ENCODE measurements at regions not wholly inside any gene's neighbourhood (a gene's known extent, or its start where the extent isn't known, plus 50 kb on each side); places are given as distances from the start of the nearest gene placed in this dataset.

GRCh38 chr11:95585752-95586077, 203.9 kb downstream of the FAM76B start:
- no peak for DNase-seq (ENCODE audit: low read depth in 1 of 2, low spot score in 1 of 2)

DNA sequence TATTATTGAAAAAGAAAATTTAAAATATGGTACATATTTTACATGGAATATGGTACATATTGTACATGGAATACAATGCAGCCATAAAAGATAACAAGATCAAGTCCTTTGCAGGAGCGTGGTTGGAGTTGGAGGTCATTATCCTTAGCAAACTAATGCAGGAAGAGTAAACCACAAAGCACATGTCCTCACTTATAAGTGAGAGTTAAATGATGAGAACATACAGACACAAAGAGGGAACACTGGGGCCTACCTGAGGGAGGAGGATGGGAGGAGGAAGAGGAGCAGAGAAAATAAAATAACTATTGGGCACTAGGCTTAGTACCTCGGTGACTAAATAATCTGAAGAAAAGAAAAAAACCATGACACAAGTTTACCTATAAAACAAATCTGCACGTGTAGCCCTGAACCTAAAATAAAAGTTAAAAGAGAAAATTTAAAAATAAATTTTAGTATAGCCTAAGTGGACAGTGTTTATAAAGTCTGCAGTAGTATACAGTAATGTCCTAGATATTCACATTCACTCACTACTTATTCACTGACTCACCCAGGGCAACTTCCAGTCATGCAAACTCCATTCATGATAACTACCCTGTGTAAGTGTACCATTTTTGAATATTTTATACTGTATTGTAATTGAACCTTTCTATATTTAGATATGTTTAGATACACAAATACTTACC, 204.4 kb downstream of the FAM76B start:
- DNase-seq (ENCODE audit: low read depth in 1 of 2, low spot score in 1 of 2) = no peak

DNA sequence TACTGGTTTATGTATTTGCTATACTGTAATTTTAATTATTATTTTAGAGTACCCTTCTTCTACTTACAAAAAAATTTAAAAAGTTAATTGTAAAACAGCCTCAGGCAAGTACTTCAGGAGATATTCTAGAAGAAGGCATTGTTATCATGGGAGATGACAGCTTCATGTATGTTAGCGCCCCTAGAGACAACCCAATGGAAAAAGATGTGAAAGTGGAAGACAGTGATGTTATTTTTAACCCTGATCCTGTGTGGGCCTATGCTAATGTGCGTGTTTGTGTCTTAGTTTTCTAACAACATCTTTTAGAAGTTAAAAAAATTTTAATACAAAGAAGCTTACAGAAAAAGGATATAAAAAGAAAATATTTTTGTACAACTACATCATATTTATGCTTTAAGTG, 205.0 kb downstream of the FAM76B start:
- no peak for DNase-seq (ENCODE audit: low read depth in 1 of 2, low spot score in 1 of 2)

DNA sequence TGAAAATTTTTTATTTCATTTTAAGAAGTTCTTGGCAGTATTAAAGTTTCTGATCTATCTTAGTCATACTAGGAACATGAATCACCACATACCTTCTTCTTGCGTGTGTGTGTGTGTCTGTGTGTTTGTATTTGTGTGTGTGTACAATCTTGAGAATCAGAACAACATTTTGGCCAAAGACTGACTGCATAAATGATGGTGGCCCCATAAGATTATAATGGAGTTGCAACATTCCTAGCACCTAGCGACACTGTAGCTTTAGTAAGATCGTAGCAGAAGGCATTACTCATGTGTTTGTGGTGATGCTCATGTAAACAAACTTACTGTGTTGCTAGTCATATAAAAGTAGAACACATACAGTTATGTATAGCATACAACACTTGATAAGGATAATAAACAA, 205.4 kb downstream of the FAM76B start:
- no peak for DNase-seq (ENCODE audit: low read depth in 1 of 2, low spot score in 1 of 2)

- no peak for DNase-seq (ENCODE audit: low read depth in 1 of 2, low spot score in 1 of 2)
Observed at GRCh38 chr11:95577716-95578460, 211.7 kb downstream of the FAM76B start.

DNA sequence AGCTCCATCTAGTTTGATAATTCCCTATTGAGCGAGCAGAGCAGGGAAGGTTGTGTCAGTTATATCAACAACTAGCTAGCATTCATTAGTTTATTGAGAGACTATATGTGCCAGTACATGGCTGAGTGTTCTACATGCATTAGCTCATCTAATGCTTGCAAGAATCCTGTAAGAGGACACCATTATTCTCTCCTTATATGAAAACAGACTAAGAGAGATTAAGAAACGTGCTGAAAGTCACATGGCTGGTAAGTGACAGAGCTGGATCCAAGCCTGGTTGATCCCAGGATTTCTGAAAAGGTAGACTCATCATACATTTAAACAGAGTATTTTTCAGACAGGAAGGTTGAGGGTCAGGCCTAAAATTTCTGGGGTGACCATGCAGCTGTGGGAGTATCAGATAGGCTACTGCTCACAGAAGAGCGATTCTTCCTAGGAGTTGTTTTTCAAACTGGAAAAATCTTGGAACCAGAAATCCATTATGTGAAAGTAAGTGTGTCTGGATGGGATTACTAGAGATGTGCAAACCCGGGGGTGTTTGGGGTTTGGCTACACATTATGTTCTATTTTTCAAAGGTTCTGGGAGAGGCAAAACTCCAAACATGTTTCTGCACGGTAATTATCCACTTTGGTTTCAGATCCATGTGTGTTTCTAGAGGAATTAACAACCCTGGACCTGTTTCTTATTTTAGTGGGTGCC, 213.3 kb downstream of the FAM76B start:
- no peak for DNase-seq (ENCODE audit: low read depth in 1 of 2, low spot score in 1 of 2)

DNA sequence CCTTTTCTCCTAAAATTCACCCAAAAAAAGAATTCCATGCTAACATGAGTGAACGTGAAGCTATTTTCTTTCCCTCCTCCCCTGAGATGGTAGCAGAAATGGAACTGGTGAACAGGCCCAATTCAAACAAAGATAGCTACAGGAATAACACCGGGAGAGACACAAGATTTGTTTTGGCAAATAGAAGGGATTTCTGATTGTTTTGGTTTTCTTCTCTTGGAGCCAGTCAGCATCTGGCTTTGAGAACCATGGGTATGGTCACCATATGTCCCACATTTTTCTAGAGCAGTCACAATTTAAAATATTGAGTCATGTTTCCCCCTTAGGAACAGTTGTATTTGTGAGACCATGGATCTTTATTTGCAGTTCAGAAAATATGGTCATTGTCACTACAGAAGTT, 214.1 kb downstream of the FAM76B start:
- DNase-seq (ENCODE audit: low read depth in 1 of 2, low spot score in 1 of 2) = no peak

GRCh38 chr11:95571718-95572260, 217.8 kb downstream of the FAM76B start:
- no peak for DNase-seq (ENCODE audit: low read depth in 1 of 2, low spot score in 1 of 2)

- DNase-seq (ENCODE audit: low read depth in 1 of 2, low spot score in 1 of 2) = no peak
Observed at GRCh38 chr11:95570845-95571244, 218.7 kb downstream of the FAM76B start.

- no peak for DNase-seq (ENCODE audit: low read depth in 1 of 2, low spot score in 1 of 2)
Observed at GRCh38 chr11:95569207-95569606, 220.4 kb downstream of the FAM76B start.

GRCh38 chr11:95568281-95568680, 221.3 kb downstream of the FAM76B start:
- no peak for DNase-seq (ENCODE audit: low read depth in 1 of 2, low spot score in 1 of 2)

GRCh38 chr11:95567685-95568084, 221.9 kb downstream of the FAM76B start:
- DNase-seq (ENCODE audit: low read depth in 1 of 2, low spot score in 1 of 2) = no peak

- no peak for DNase-seq (ENCODE audit: low read depth in 1 of 2, low spot score in 1 of 2)
Observed at GRCh38 chr11:95566211-95566610, 223.4 kb downstream of the FAM76B start.

DNA sequence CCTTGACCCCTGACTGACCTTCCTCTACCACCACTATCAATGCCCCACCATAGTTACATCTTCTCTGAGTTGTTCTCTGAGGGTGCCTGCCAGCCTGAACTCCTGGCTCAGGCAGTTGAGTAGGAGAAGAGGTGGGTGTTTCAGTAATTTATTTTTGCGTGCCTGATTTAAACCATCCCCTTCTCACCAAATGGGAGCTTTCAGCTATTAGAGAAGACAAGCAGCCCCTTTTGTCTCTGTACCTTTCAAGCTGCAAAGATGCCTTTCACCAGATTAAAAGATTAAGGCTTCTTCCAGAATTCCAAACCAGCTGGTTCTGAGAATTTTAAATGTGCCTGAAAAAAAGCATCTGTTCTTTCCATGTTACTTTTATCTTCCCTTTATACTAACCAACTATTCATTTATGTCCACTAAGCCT, 223.8 kb downstream of the FAM76B start:
- no peak for DNase-seq (ENCODE audit: low read depth in 1 of 2, low spot score in 1 of 2)

GRCh38 chr11:95563859-95564258, 225.7 kb downstream of the FAM76B start:
- DNase-seq (ENCODE audit: low read depth in 1 of 2, low spot score in 1 of 2) = no peak

- DNase-seq (ENCODE audit: low read depth in 1 of 2, low spot score in 1 of 2) = no peak
Observed at GRCh38 chr11:95563173-95563572, 226.4 kb downstream of the FAM76B start.

DNA sequence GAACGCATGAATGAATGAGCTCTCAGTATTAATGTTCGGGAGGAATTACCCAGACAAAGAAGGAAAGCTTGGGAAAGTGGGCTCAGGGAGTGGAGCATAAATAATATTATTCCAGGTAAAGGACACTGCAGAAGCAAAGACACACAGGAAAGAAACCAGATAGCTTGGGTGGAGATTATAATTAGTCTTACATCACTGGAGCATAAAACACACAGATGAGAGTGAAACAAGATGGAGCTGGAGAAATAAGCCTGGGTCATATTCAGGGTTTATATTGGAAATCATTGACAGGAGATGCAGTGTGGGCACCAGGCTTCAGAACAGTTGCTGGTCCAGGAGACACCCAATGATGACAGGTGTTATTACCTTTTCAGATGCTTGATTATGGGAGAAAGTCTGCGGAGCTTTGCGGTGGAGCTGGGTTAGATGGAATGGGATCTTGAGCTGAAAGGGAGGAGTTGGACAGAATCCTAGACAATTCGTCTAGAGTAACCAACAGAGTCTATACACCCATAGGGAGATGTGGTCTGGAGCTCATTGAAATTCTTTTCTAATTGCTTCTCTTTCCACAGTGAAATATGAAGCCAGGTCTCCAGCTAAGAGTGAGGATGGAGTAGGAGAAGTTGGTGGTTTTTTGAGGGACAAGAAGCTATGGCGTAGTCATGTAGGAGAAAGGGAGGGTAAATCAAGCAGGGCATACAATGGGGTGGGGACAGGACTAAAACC, 227.2 kb downstream of the FAM76B start:
- DNase-seq (ENCODE audit: low read depth in 1 of 2, low spot score in 1 of 2) = no peak

DNA sequence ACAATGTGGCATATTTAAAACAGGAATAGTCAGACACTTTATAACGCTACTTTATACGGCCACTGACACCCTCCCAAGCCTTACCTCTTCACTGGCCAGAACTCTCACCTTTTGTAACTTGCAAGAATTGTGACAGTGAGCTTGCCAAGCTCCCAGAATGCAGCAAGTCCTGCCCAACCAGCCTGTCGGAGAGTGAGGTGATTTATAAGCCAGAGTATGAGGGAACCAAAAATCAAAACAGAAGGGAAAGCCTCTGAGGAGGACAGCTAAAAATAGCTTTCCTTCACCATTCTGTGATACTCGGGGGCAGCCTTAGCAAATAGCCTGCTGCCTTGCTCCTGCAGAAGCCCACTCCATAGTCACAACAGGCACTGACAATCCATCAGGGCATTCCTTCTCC, 229.7 kb downstream of the FAM76B start:
- DNase-seq (ENCODE audit: low read depth in 1 of 2, low spot score in 1 of 2) = no peak

- no peak for DNase-seq (ENCODE audit: low read depth in 1 of 2, low spot score in 1 of 2)
Observed at GRCh38 chr11:95557376-95557775, 232.2 kb downstream of the FAM76B start.

- no peak for DNase-seq (ENCODE audit: low read depth in 1 of 2, low spot score in 1 of 2)
Observed at GRCh38 chr11:95556342-95557163, 233.0 kb downstream of the FAM76B start.

GRCh38 chr11:95556011-95556341, 233.6 kb downstream of the FAM76B start:
- DNase-seq (ENCODE audit: low read depth in 1 of 2, low spot score in 1 of 2) = no peak

All from activated T-helper 1 cell treated with anti-CD3 and anti-CD28 coated beads, Interleukin-2, amount 50 U/mL, for 16 hours (primary cell).